HL-60 (cell line): ENCODE measurements at regions not wholly inside any gene's neighbourhood (a gene's known extent, or its start where the extent isn't known, plus 50 kb on each side); places are given as distances from the start of the nearest gene placed in this dataset.
"Not testable (repeated sequence)": the region's sequence is repeated elsewhere in the genome, so short reads cannot be mapped to it uniquely, and the experiment has no call there.

ENCODE experiments used
- DNase-seq, 2 experiments: peaks; one replicate each; pipeline ENCODE4 v3.0.0-alpha.2; 2010 to 2020; ENCODE audit warnings: low read depth in 1 of 2, low spot score in 1 of 2
- H3K27ac ChIP-seq: fragments of 250-450 bp; sonication (Bioruptor Pico); replicated peaks from 2 replicates; pipeline ENCODE4 v1.5.1; 2020; ENCODE audit warnings: mild to moderate bottlenecking, moderate library complexity
- H3K27me3 ChIP-seq: fragments of 250-450 bp; sonication (Bioruptor Pico); 2 replicates; pipeline ENCODE4 v1.5.1; 2021; ENCODE audit warnings: mild to moderate bottlenecking, moderate library complexity; ENCODE audit not compliant: insufficient read depth, poor library complexity, severe bottlenecking
- H3K4me3 ChIP-seq: replicated peaks from 2 replicates; pipeline ENCODE4 v1.5.1; 2011; ENCODE audit warnings: mild to moderate bottlenecking, control low read depth, low read length; ENCODE audit not compliant: insufficient read depth
- GABPA ChIP-seq: IDR thresholded peaks from 2 replicates; pipeline ENCODE4 v1.6.1; 2012; ENCODE audit warnings: low read depth
- POLR2AphosphoS5 ChIP-seq: IDR thresholded peaks from 2 replicates; pipeline ENCODE4 v1.6.1; 2012; ENCODE audit warnings: low read depth
- SPI1 ChIP-seq: IDR thresholded peaks from 2 replicates; pipeline ENCODE4 v1.6.1; 2012; ENCODE audit warnings: low read depth, mild to moderate bottlenecking, borderline replicate concordance
- TF ChIP-seq, protein P1 (sequence below): IDR thresholded peaks from one replicate; pipeline ENCODE4 v1.5.1; 2011; ENCODE audit warnings: low read length, control low read depth, inconsistent platforms; ENCODE audit not compliant: insufficient read depth
- TF ChIP-seq, protein P2 (sequence below): IDR thresholded peaks from 2 replicates; pipeline ENCODE4 v1.6.1; 2012; ENCODE audit warnings: low read depth; ENCODE audit not compliant: insufficient replicate concordance

DNA sequence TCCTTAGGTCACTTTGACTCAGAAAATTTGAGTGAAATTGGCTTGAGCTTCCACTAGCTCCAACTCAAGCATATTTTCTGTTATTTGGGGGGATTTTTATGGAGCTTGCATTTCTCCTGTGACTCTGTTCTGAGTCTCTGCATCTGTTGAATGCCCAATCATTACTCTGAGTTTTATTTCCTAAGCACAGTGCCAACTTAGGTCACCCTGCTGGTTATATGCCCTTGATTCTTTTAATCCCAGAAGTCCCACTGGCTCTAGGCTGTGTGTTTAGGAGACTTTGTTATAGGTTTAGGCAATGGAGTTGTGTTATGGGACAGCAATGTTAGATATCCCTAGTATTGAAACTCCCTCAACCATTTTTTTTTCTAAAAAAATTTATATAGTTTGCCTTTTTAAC is 198.2 kb upstream of the DTNA start:
- no peak overlapping the region for H3K27ac ChIP-seq
- no peak for DNase-seq
- H3K4me3 ChIP-seq: no peak overlapping the region
- H3K27me3 ChIP-seq: no peaks in the 10 kb centered on the region
- TF ChIP-seq, protein P1, sequence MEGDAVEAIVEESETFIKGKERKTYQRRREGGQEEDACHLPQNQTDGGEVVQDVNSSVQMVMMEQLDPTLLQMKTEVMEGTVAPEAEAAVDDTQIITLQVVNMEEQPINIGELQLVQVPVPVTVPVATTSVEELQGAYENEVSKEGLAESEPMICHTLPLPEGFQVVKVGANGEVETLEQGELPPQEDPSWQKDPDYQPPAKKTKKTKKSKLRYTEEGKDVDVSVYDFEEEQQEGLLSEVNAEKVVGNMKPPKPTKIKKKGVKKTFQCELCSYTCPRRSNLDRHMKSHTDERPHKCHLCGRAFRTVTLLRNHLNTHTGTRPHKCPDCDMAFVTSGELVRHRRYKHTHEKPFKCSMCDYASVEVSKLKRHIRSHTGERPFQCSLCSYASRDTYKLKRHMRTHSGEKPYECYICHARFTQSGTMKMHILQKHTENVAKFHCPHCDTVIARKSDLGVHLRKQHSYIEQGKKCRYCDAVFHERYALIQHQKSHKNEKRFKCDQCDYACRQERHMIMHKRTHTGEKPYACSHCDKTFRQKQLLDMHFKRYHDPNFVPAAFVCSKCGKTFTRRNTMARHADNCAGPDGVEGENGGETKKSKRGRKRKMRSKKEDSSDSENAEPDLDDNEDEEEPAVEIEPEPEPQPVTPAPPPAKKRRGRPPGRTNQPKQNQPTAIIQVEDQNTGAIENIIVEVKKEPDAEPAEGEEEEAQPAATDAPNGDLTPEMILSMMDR: no peak

DNA sequence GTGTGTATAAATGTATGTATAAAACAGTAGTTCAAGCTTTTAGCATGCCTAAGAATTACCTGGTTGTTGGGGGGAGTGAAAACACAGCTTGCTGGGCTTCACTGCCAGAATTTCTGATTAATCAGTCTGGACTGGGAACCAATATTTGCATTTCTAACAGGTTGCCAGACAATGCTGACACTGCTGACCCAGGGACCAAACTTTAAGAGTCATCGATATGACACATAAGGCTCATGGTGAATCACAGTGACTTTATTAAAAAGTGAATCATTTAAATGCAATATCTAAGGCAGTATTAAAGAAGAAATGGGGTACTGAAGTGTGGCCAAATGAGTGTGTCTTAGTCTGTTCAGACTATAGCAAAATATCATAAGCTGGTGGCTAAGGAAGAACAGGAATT is 195.9 kb upstream of the DTNA start:
- no peak for DNase-seq
- H3K27me3 ChIP-seq: no peaks in the 10 kb centered on the region
- H3K4me3 ChIP-seq: no peak overlapping the region
- no peak overlapping the region for H3K27ac ChIP-seq
- TF ChIP-seq SPI1: no peak
- no peak for TF ChIP-seq GABPA
- TF ChIP-seq, protein P1: no peak
- TF ChIP-seq POLR2AphosphoS5: no peak
- TF ChIP-seq, protein P2, sequence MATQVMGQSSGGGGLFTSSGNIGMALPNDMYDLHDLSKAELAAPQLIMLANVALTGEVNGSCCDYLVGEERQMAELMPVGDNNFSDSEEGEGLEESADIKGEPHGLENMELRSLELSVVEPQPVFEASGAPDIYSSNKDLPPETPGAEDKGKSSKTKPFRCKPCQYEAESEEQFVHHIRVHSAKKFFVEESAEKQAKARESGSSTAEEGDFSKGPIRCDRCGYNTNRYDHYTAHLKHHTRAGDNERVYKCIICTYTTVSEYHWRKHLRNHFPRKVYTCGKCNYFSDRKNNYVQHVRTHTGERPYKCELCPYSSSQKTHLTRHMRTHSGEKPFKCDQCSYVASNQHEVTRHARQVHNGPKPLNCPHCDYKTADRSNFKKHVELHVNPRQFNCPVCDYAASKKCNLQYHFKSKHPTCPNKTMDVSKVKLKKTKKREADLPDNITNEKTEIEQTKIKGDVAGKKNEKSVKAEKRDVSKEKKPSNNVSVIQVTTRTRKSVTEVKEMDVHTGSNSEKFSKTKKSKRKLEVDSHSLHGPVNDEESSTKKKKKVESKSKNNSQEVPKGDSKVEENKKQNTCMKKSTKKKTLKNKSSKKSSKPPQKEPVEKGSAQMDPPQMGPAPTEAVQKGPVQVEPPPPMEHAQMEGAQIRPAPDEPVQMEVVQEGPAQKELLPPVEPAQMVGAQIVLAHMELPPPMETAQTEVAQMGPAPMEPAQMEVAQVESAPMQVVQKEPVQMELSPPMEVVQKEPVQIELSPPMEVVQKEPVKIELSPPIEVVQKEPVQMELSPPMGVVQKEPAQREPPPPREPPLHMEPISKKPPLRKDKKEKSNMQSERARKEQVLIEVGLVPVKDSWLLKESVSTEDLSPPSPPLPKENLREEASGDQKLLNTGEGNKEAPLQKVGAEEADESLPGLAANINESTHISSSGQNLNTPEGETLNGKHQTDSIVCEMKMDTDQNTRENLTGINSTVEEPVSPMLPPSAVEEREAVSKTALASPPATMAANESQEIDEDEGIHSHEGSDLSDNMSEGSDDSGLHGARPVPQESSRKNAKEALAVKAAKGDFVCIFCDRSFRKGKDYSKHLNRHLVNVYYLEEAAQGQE: no peak

DNA sequence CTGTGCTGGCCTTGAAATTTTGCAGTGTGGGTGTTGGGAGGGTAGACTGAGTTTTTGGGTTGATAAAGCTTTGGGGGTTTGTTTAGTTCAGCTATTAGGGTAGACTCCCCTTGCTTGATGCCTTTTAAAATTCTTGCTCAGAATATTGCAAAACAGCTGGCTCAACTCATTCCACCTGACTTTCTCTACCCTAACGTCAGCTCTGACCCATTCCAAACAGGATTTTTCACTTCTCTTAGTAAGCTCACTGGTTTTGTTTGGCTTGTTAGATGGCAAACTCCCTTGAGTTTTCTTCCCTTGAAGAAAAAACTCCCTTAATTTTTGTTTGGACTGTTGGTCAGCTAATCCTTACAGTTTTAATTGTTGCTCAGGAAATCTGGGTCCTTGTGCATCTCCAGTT is 195.1 kb upstream of the DTNA start:
- Histone ChIP-seq H3K4me3 (no peak overlapping the region), H3K27me3 (no peaks in the 10 kb centered on the region), H3K27ac (no peak overlapping the region)
- TF ChIP-seq POLR2AphosphoS5: no peak
- DNase-seq: no peak

DNA sequence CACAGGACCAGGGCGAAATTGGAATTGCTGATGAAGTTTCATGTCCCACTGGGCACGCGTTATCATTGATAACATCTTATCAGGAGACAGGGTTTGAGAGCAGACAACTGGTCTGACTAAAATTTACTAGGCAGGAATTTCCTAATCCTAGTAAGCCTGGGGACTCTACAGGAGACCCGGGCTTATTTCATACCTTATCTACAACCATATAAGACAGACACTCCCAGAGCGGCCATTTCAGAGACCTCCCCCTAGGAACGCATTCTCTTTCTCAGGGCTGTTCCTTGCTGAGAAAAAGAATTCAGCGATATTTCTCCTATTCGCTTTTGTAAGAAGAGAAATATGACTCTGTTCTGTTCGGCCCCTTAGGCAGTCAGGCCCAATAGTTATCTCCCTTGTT is 193.7 kb upstream of the DTNA start:
- not testable (repeated sequence) for H3K4me3 ChIP-seq, H3K27ac ChIP-seq, H3K27me3 ChIP-seq, DNase-seq

DNA sequence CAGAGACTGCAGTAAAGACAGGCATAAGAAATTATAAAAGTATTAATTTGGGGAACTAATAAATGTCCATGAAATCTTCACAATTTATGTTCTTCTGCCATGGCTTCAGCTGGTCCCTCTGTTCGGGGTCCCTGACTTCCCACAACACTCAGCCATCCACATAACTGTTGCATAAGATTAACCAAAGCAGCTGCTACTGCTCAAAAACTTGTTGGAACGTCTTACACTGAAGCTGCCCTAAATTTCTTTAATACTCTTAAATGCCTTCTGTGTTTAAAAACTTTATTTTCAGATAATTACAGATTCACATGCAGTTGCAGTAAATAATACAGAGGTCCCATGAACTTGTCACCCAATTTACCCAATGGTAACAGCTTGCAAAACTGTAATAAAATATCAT is 193.1 kb upstream of the DTNA start:
- not testable (repeated sequence) for H3K27me3 ChIP-seq, H3K27ac ChIP-seq, DNase-seq, H3K4me3 ChIP-seq

DNA sequence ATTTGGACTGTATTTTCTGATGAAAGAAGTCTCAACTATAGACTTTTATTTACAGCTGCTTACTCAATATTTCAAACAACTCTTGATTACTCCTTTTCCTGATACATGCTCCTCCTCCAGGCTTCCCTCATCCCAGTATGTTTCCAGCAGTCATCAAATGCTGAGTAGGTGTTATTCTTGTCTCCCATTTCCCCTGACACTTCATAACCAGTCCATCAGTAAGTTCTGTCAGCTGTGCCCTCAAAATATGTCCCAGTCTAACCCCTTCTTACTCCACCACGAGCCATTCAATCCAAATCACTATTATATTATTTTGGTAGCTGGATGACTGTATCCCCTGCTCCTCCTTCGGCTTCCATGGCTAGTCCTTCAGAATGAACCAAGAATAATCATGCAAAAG is 189.1 kb upstream of the DTNA start:
- no peak for DNase-seq
- no peak overlapping the region for H3K4me3 ChIP-seq
- no peaks in the 10 kb centered on the region for H3K27me3 ChIP-seq
- H3K27ac ChIP-seq: no peak overlapping the region
- TF ChIP-seq GABPA: no peak
- no peak for TF ChIP-seq POLR2AphosphoS5
- TF ChIP-seq SPI1: no peak
- TF ChIP-seq, protein P2: no peak
- TF ChIP-seq, protein P1: no peak
